Inferior parietal cortex (tissue), 1 donor: ENCODE measurements at regions not wholly inside any gene's neighbourhood (a gene's known extent, or its start where the extent isn't known, plus 50 kb on each side); places are given as distances from the start of the nearest gene placed in this dataset.

Experiments used
- DNase-seq: peaks from one replicate; pipeline ENCODE4 v3.0.0-alpha.2; 2016; ENCODE audit errors: extremely low spot score

GRCh38 chr1:239924741-239925350 lies 166.8 kb upstream of the FMN2 start:
- DNase-seq, result no peak

GRCh38 chr1:239926184-239926583 lies 165.5 kb upstream of the FMN2 start:
- no peak for DNase-seq

GRCh38 chr1:239929317-239929716 lies 162.4 kb upstream of the FMN2 start:
- no peak for DNase-seq

GRCh38 chr1:239930686-239931262 lies 160.9 kb upstream of the FMN2 start:
- DNase-seq, result no peak

GRCh38 chr1:239931341-239931740 lies 160.3 kb upstream of the FMN2 start:
- no peak for DNase-seq

GRCh38 chr1:239939602-239940001 lies 152.1 kb upstream of the FMN2 start:
- DNase-seq, result no peak

GRCh38 chr1:239943761-239944160 lies 147.9 kb upstream of the FMN2 start:
- DNase-seq, result no peak

GRCh38 chr1:239944666-239945065 lies 147.0 kb upstream of the FMN2 start:
- DNase-seq, result no peak

- no peak for DNase-seq
Measured at GRCh38 chr1:239947801-239948200, 143.9 kb upstream of the FMN2 start.

- DNase-seq, result peak; percentile 88
Measured at GRCh38 chr1:239951511-239952140, 140.1 kb upstream of the FMN2 start.

- DNase-seq, result no peak
Measured at GRCh38 chr1:239952348-239953308, 139.1 kb upstream of the FMN2 start.

- no peak for DNase-seq
Measured at GRCh38 chr1:239954836-239955235, 136.8 kb upstream of the FMN2 start.

GRCh38 chr1:239955431-239955830 lies 136.3 kb upstream of the FMN2 start:
- no peak for DNase-seq

GRCh38 chr1:239956263-239956662 lies 135.4 kb upstream of the FMN2 start:
- no peak for DNase-seq

- no peak for DNase-seq
Measured at GRCh38 chr1:239958063-239958462, 133.6 kb upstream of the FMN2 start.

- DNase-seq, result no peak
Measured at GRCh38 chr1:239960366-239960765, 131.3 kb upstream of the FMN2 start.

GRCh38 chr1:239963856-239964255 lies 127.8 kb upstream of the FMN2 start:
- DNase-seq, result no peak

- peak; percentile 86 for DNase-seq
Measured at GRCh38 chr1:239976130-239976968, 115.3 kb upstream of the FMN2 start.

GRCh38 chr1:239977416-239977815 lies 114.3 kb upstream of the FMN2 start:
- no peak for DNase-seq

GRCh38 chr1:239979456-239979855 lies 112.2 kb upstream of the FMN2 start:
- DNase-seq, result no peak

- no peak for DNase-seq
Measured at GRCh38 chr1:239982762-239983161, 108.9 kb upstream of the FMN2 start.
